Left lung (tissue), 4 donors: ENCODE measurements at regions not wholly inside any gene's neighbourhood (a gene's known extent, or its start where the extent isn't known, plus 50 kb on each side); places are given as distances from the start of the nearest gene placed in this dataset.

ENCODE experiments used
- ATAC-seq: fragments of 200-7000 bp; cut with Tn5 transposase; one replicate; pipeline ENCODE4 v1.9.1; 2020; ENCODE audit warnings: moderate library complexity
- DNase-seq, 4 donors: peaks; one replicate each; pipeline ENCODE4 v3.0.0-alpha.2; 2013 to 2020
- H3K27ac ChIP-seq, 2 donors: fragments of 200-600 bp; sonication (generic) in 1 of 2; one replicate each; pipeline versions ENCODE4 v1.5.0 to v1.8.0; 2020 to 2021
- H3K27me3 ChIP-seq, 2 donors: fragments of 200-600 bp; sonication (generic) in 1 of 2; one replicate each; pipeline versions ENCODE4 v1.5.0 to v1.8.0; 2020 to 2021
- H3K36me3 ChIP-seq, 2 donors: fragments of 200-600 bp; sonication (generic) in 1 of 2; one replicate each; pipeline versions ENCODE4 v1.5.0 to v1.8.0; 2020 to 2021
- H3K4me1 ChIP-seq, 2 donors: fragments of 200-600 bp; one replicate each; pipeline ENCODE4 v1.8.0; 2021
- H3K4me3 ChIP-seq, 2 donors: fragments of 200-600 bp; sonication (generic) in 1 of 2; one replicate each; pipeline versions ENCODE4 v1.5.0 to v1.8.0; 2020 to 2021; ENCODE audit warnings: mild to moderate bottlenecking in 1 of 2
- H3K9me3 ChIP-seq, 2 donors: fragments of 200-600 bp; sonication (generic) in 1 of 2; one replicate each; pipeline versions ENCODE4 v1.5.0 to v1.8.0; 2020 to 2021
- intact Hi-C, 2 donors: fragments of 100-400 bp; cut with DNase I; formaldehyde crosslinking; loops; one replicate each; pipeline versions ENCODE4 v1.11.2 to v1.14.2; 2022
- TF ChIP-seq, protein P1 (sequence below), 2 donors: fragments of 200-600 bp; sonication (generic) in 1 of 2; IDR thresholded peaks; one replicate each; pipeline versions ENCODE4 v1.5.0 to v1.8.0; 2021; ENCODE audit warnings: antibody characterized with exemption in 2 of 2
- donor health status: DM: no; HTN: yes; CAD: no.
- donor health status: DM: no; HTN: no; CAD: no.

DNA sequence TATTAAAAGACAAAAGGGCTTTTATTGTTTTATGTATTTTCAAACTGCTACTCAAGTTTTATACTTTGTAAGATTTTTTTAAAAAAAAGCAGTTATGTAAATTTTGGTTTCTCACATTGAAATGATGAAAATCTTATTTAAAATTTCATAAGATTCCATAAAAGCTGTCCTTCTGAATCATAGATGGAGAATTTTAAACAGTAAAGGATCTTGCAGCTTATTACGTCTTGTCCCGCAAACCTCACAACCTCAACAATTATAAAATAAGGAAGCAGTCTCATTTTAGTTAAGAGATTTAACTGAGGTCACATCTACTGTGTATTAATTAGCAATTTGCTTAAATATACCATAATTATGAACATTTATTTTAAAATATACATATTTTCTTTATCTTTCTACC is 581.0 kb upstream of the SPRY2 start:
- Histone ChIP-seq H3K4me3 (no peak overlapping the region), H3K36me3 (no peaks in the 10 kb centered on the region), H3K27ac (no peak overlapping the region), H3K27me3 (no peaks in the 10 kb centered on the region), H3K9me3 (no peaks in the 10 kb centered on the region), H3K4me1 (no peaks in the 10 kb centered on the region)
- TF ChIP-seq, protein P1, sequence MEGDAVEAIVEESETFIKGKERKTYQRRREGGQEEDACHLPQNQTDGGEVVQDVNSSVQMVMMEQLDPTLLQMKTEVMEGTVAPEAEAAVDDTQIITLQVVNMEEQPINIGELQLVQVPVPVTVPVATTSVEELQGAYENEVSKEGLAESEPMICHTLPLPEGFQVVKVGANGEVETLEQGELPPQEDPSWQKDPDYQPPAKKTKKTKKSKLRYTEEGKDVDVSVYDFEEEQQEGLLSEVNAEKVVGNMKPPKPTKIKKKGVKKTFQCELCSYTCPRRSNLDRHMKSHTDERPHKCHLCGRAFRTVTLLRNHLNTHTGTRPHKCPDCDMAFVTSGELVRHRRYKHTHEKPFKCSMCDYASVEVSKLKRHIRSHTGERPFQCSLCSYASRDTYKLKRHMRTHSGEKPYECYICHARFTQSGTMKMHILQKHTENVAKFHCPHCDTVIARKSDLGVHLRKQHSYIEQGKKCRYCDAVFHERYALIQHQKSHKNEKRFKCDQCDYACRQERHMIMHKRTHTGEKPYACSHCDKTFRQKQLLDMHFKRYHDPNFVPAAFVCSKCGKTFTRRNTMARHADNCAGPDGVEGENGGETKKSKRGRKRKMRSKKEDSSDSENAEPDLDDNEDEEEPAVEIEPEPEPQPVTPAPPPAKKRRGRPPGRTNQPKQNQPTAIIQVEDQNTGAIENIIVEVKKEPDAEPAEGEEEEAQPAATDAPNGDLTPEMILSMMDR (IDR thresholded peaks at IDR 0.05), result no peak
- ATAC-seq (no peak), DNase-seq (no peak)
- intact Hi-C loops, result no loop called here

DNA sequence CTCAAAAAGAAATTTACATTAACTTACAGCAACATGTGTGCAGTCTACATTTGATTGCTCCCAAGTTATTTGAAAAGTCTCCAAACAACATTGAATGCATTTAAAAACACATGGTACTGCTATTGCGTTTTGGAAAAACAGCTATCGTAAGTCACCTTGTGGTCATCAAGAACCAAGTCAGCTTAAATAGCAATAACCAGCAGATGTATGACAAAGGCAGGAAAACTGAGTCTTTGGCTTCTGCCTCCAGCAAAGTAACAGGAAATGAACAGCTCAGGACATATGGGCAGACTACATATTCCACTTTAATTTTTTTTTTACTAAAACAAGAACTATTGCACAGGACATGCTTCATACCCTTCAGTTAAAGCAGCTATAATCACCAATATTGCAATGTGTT is 580.6 kb upstream of the SPRY2 start:
- DNase-seq (peak in 1 of 4 donors; percentile 10), ATAC-seq (no peak)
- Histone ChIP-seq H3K27ac (no peak overlapping the region), H3K4me3 (no peak overlapping the region), H3K9me3 (no peaks in the 10 kb centered on the region), H3K36me3 (no peaks in the 10 kb centered on the region), H3K4me1 (no peaks in the 10 kb centered on the region), H3K27me3 (no peaks in the 10 kb centered on the region)
- TF ChIP-seq, protein P1 (IDR thresholded peaks at IDR 0.05), result no peak
- intact Hi-C loops, result no loop called here

DNA sequence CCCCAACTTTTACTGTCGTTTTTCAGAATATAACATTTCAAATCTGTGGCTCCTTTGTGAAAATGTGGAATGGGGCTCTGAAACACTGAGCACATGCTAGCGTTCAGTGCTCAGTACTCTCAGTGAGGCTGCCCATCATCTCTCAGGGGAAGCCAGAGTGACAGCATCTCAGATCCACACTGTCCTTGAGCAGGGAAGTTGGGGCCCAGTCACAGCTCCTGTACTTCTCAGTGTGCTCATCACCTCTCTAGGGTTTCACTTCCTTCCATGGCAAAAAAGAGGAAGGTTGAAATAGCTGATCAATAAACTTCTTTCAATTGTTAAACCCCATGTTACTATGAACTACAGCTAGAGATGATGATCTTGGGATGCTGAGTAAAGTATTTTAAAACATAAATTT is 565.9 kb upstream of the SPRY2 start:
- peaks cover 0 to 14% of the 10 kb centered on the region in 2 donors for H3K9me3 ChIP-seq
- no peak overlapping the region for H3K27ac ChIP-seq
- no peak for ATAC-seq
- H3K27me3 ChIP-seq, result no peaks in the 10 kb centered on the region
- H3K4me1 ChIP-seq, result no peaks in the 10 kb centered on the region
- H3K4me3 ChIP-seq, result no peak overlapping the region
- H3K36me3 ChIP-seq, result no peaks in the 10 kb centered on the region
- TF ChIP-seq, protein P1 (IDR thresholded peaks at IDR 0.05), result no peak
- intact Hi-C loops, result no loop called here
- no peak for DNase-seq

DNA sequence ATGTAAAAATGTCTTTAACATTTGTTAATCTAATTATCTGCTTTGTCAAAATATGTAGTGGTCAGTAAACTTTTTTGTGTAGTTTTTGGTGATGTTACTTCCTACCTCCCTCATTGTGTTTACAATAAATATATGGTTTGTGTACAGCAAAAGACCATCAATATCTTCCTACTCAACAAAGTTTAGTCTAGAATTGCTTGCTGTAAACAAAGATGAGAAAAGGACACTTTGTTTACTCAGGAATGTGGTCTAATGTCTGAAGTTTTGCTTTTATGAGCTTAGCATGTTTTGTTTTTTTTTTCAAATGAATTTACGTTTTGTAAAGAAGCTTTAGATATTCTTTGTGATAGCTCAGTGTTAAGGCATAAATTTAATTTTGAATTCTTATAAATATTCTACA is 563.5 kb upstream of the SPRY2 start:
- intact Hi-C loops, result no loop called here
- Histone ChIP-seq H3K4me3 (no peak overlapping the region), H3K27me3 (no peaks in the 10 kb centered on the region), H3K27ac (no peak overlapping the region), H3K4me1 (no peaks in the 10 kb centered on the region), H3K9me3 (peaks cover 0 to 2% of the 10 kb centered on the region in 2 donors), H3K36me3 (no peaks in the 10 kb centered on the region)
- DNase-seq (no peak), ATAC-seq (no peak)
- TF ChIP-seq, protein P1 (IDR thresholded peaks at IDR 0.05), result no peak

DNA sequence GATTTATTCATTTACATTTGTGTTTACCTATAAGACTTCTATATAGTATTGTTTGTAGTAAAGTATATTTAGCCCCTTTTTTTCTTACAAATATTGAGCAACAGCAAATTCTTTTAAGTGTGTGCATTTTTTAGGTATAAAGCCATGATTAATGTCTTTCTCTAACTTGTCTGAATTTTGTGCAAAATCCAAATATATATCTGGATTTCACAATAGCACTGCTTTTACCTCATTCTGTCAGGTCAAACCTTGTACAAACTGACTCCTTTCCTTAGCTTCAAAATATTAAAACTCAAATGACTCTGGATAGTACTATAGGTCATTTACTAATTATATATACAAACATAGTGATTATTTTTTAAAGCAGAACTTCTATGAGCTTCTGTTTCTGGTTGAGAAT is 563.0 kb upstream of the SPRY2 start:
- ATAC-seq, result no peak
- no peak overlapping the region for H3K27ac ChIP-seq
- H3K4me1 ChIP-seq, result no peaks in the 10 kb centered on the region
- H3K4me3 ChIP-seq, result no peak overlapping the region
- no peak for DNase-seq
- H3K36me3 ChIP-seq, result no peaks in the 10 kb centered on the region
- no peaks in the 10 kb centered on the region for H3K27me3 ChIP-seq
- no peaks in the 10 kb centered on the region for H3K9me3 ChIP-seq
- intact Hi-C loops, result no loop called here
- TF ChIP-seq, protein P1 (IDR thresholded peaks at IDR 0.05), result no peak
